ENCODE measurements at regions not wholly inside any gene's neighbourhood (a gene's known extent, or its start where the extent isn't known, plus 50 kb on each side); places are given as distances from the start of the nearest gene placed in this dataset.

GRCh38 chr13:47252627-47253026 lies 355.8 kb upstream of the HTR2A start:
- TF ChIP-seq HNF4A (conservative IDR thresholded peaks at IDR 0.05) (no peak), NR2F2 (IDR thresholded peaks at IDR 0.05) (no peak), RXRA (IDR thresholded peaks at IDR 0.05) (no peak), ATF3 (IDR thresholded peaks at IDR 0.05) (no peak), CTCF (IDR thresholded peaks at IDR 0.05; ENCODE audit: low read depth, low read length, missing input control) (no peak), MAX (IDR thresholded peaks at IDR 0.05) (no peak), TAF1 (conservative IDR thresholded peaks at IDR 0.05) (no peak), HNF4G (IDR thresholded peaks at IDR 0.05) (no peak), GABPA (IDR thresholded peaks at IDR 0.05 in 1 of 2, conservative IDR thresholded peaks at IDR 0.05 in 1 of 2) (no peak), JUND (IDR thresholded peaks at IDR 0.05) (no peak), REST (IDR thresholded peaks at IDR 0.05) (no peak), FOXA1 (IDR thresholded peaks at IDR 0.05) (no peak), YY1 (IDR thresholded peaks at IDR 0.05) (no peak), FOXA2 (IDR thresholded peaks at IDR 0.05) (no peak)

GRCh38 chr13:47251771-47252170 lies 354.9 kb upstream of the HTR2A start:
- Histone ChIP-seq H3K27me3 (ENCODE audit: control insufficient read depth in 4 of 4, insufficient read depth in 4 of 4, low read length in 3 of 4) (no peaks in the 10 kb centered on the region), H3K27ac (ENCODE audit: low read depth in 1 of 2, low read length in 2 of 2) (no peak overlapping the region), H3K9me3 (ENCODE audit: control insufficient read depth in 4 of 4, low read length in 3 of 4) (no peaks in the 10 kb centered on the region), H3K4me3 (ENCODE audit: low read depth in 1 of 3, low read length in 3 of 3) (no peak overlapping the region), H3K9ac (ENCODE audit: low read depth in 1 of 2, low read length in 2 of 2) (no peak overlapping the region), H3K4me1 (ENCODE audit: control insufficient read depth in 4 of 4, insufficient read depth in 4 of 4, low read length in 3 of 4) (no peaks in the 10 kb centered on the region), H3K36me3 (ENCODE audit: control insufficient read depth in 4 of 4, insufficient read depth in 3 of 4, low read depth in 1 of 4, low read length in 3 of 4) (no peaks in the 10 kb centered on the region)
- 77% methylated on average over 4 of the region's 4 CpGs for WGBS
- DNase-seq (ENCODE audit: low spot score) = no peak
- TF ChIP-seq HNF4G (IDR thresholded peaks at IDR 0.05) = no peak
- no peak for TF ChIP-seq CTCF (IDR thresholded peaks at IDR 0.05; ENCODE audit: low read depth, low read length, missing input control)

More at GRCh38 chr13:47252627-47253026, 355.8 kb upstream of the HTR2A start:
- H3K36me3 ChIP-seq (ENCODE audit: control insufficient read depth in 4 of 4, insufficient read depth in 3 of 4, low read depth in 1 of 4, low read length in 3 of 4) = no peaks in the 10 kb centered on the region
- H3K27me3 ChIP-seq (ENCODE audit: control insufficient read depth in 4 of 4, insufficient read depth in 4 of 4, low read length in 3 of 4) = no peaks in the 10 kb centered on the region
- no peaks in the 10 kb centered on the region for H3K9me3 ChIP-seq (ENCODE audit: control insufficient read depth in 4 of 4, low read length in 3 of 4)
- no peak overlapping the region for H3K27ac ChIP-seq (ENCODE audit: low read depth in 1 of 2, low read length in 2 of 2)
- 91% methylated on average over 1 of the region's 1 CpG for WGBS
- H3K4me3 ChIP-seq (ENCODE audit: low read depth in 1 of 3, low read length in 3 of 3) = no peak overlapping the region
- no peak overlapping the region for H3K9ac ChIP-seq (ENCODE audit: low read depth in 1 of 2, low read length in 2 of 2)
- DNase-seq (ENCODE audit: low spot score) = no peak
- H3K4me1 ChIP-seq (ENCODE audit: control insufficient read depth in 4 of 4, insufficient read depth in 4 of 4, low read length in 3 of 4) = no peaks in the 10 kb centered on the region
